Naive thymus-derived CD4-positive, alpha-beta T cell (primary cell): ENCODE measurements at regions not wholly inside any gene's neighbourhood (a gene's known extent, or its start where the extent isn't known, plus 50 kb on each side); places are given as distances from the start of the nearest gene placed in this dataset.
"Not testable (repeated sequence)": the region's sequence is repeated elsewhere in the genome, so short reads cannot be mapped to it uniquely, and the experiment has no call there.

Source experiments
- ATAC-seq: fragments of 150-1000 bp; cut with Tn5 transposase; 2 replicates; pipeline ENCODE4 v1.10.0; 2021; ENCODE audit warnings: mild to moderate bottlenecking, moderate library complexity
- CTCF ChIA-PET: fragments of 350-600 bp; sonication (Branson Sonifier 250); formaldehyde crosslinking; loops from one replicate; lab custom pipeline; 2021; ENCODE audit warnings: antibody characterized with exemption; lab: Charles Lee
- POLR2A ChIA-PET: fragments of 350-600 bp; sonication (Branson Sonifier 250); formaldehyde crosslinking; loops from one replicate; lab custom pipeline; 2021; ENCODE audit warnings: antibody characterized with exemption, inconsistent platforms; lab: Charles Lee
- DNase-seq, 9 donors: peaks; one replicate each; pipeline versions ENCODE4 v3.0.0 to v3.0.0-alpha.2; 2020 to 2022; ENCODE audit warnings: mixed read lengths in 1 of 9
- H3K27ac ChIP-seq: one replicate; pipeline ENCODE4 v1.7.0; 2013; ENCODE audit warnings: mild to moderate bottlenecking, low read depth, low read length, moderate library complexity
- H3K27me3 ChIP-seq, 2 donors: one replicate each; pipeline ENCODE4 v1.7.0; 2013; ENCODE audit warnings: low read length in 2 of 2, mild to moderate bottlenecking in 2 of 2, moderate library complexity in 2 of 2; ENCODE audit not compliant: control insufficient read depth in 2 of 2, insufficient read depth in 2 of 2
- H3K36me3 ChIP-seq, 3 experiments: 1 replicate in 2 of 3; 2 replicates in 1 of 3; pipeline ENCODE4 v1.7.0; 2013; ENCODE audit warnings: low read length in 3 of 3, mild to moderate bottlenecking in 3 of 3, moderate library complexity in 1 of 3; ENCODE audit not compliant: insufficient read depth in 3 of 3, control insufficient read depth in 2 of 3
- H3K4me1 ChIP-seq, 2 donors: one replicate each; pipeline ENCODE4 v1.7.0; 2013; ENCODE audit warnings: low read length in 2 of 2, mild to moderate bottlenecking in 2 of 2, moderate library complexity in 1 of 2; ENCODE audit not compliant: control insufficient read depth in 2 of 2, insufficient read depth in 2 of 2
- H3K4me3 ChIP-seq: 2 replicates; pipeline ENCODE4 v1.7.0; 2013; ENCODE audit warnings: mild to moderate bottlenecking, low read length
- H3K9me3 ChIP-seq, 3 experiments: 1 replicate in 2 of 3; 2 replicates in 1 of 3; pipeline ENCODE4 v1.7.0; 2013; ENCODE audit warnings: low read length in 3 of 3; ENCODE audit not compliant: control insufficient read depth in 2 of 3
- H3K27ac Mint-ChIP-seq, 9 donors: one replicate each; pipeline ENCODE4 v1.8.0; 2020 to 2022; ENCODE audit warnings: mixed read lengths in 9 of 9, mild to moderate bottlenecking in 8 of 9, moderate library complexity in 5 of 9, inconsistent platforms in 2 of 9
- H3K27me3 Mint-ChIP-seq, 5 donors: one replicate each; pipeline ENCODE4 v1.8.0; 2021 to 2022; ENCODE audit warnings: mixed read lengths in 5 of 5, mild to moderate bottlenecking in 1 of 5
- H3K36me3 Mint-ChIP-seq, 5 donors: one replicate each; pipeline ENCODE4 v1.8.0; 2020 to 2022; ENCODE audit warnings: mixed read lengths in 5 of 5, mild to moderate bottlenecking in 3 of 5, inconsistent platforms in 1 of 5
- H3K4me1 Mint-ChIP-seq, 7 donors: one replicate each; pipeline ENCODE4 v1.8.0; 2020 to 2022; ENCODE audit warnings: mixed read lengths in 7 of 7, mild to moderate bottlenecking in 3 of 7, inconsistent platforms in 1 of 7
- H3K4me3 Mint-ChIP-seq, 10 donors: one replicate each; pipeline ENCODE4 v1.8.0; 2020 to 2022; ENCODE audit warnings: mild to moderate bottlenecking in 10 of 10, mixed read lengths in 10 of 10, moderate library complexity in 6 of 10, inconsistent platforms in 2 of 10
- H3K9me3 Mint-ChIP-seq, 11 donors: one replicate each; pipeline ENCODE4 v1.8.0; 2020 to 2022; ENCODE audit warnings: mixed read lengths in 11 of 11, mild to moderate bottlenecking in 4 of 11, inconsistent platforms in 1 of 11, moderate library complexity in 1 of 11
- intact Hi-C, 2 donors: fragments of 100-400 bp; cut with micrococcal nuclease; formaldehyde crosslinking; loops; one replicate each; pipeline ENCODE4 v1.15.1; 2023

DNA sequence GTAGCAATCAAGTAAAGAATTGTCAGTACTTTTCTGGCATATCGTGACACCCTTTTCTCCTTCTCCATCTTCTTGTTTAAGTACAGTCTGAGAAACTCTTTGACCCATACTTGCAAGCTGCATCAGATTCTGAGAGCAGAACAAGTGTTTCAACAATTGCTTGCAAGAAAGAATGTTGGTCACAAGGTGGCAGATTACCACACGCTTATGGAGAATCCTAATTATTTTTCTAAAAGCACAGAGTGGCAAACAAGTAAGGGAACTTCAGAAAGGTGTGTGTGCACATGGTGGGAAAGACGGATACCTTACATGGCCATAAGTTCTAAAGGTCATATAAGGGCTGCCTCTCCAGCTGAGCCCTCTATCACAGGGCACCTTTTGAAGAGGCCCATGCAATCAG is 136.4 kb upstream of the FGF13 start:
- H3K27ac ChIP-seq: no peak overlapping the region
- H3K4me3 Mint-ChIP-seq: no peak overlapping the region
- intact Hi-C loops: no loop called here
- no peaks in the 10 kb centered on the region for H3K27me3 Mint-ChIP-seq
- H3K36me3 ChIP-seq: no peaks in the 10 kb centered on the region
- peaks cover 0 to 3% (median 0%) of the 10 kb centered on the region in 11 donors for H3K9me3 Mint-ChIP-seq
- POLR2A ChIA-PET: no interaction called here
- H3K27ac Mint-ChIP-seq: no peak overlapping the region
- no peaks in the 10 kb centered on the region for H3K27me3 ChIP-seq
- no peak overlapping the region for H3K4me3 ChIP-seq
- no peaks in the 10 kb centered on the region for H3K9me3 ChIP-seq
- no peaks in the 10 kb centered on the region for H3K4me1 Mint-ChIP-seq
- ATAC-seq (no peak), DNase-seq (no peak)
- CTCF ChIA-PET: no interaction called here
- H3K4me1 ChIP-seq: no peaks in the 10 kb centered on the region
- H3K36me3 Mint-ChIP-seq: no peaks in the 10 kb centered on the region

DNA sequence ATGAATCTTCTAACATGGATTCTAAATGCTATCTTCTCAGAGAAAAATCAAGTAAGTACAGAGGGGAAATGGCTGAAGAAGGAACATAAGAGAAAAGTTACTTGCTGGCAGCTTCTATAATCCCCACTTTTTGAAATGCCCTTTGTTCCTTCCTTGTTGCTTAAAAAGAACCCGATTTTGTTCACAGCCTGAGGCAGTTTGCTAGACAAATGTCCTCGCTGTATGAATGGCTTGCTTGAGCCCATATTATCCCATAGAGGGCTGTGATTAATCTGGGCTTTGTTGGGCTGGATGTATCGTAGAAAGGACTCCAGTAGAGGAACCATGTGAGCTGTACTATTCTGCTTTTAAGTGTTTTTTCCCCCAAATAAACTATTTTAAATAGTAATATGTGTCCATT is 134.3 kb upstream of the FGF13 start:
- Histone ChIP-seq H3K9me3 (no peaks in the 10 kb centered on the region), H3K4me3 (no peak overlapping the region), H3K27me3 (no peaks in the 10 kb centered on the region), H3K4me1 (no peaks in the 10 kb centered on the region), H3K27ac (no peak overlapping the region), H3K36me3 (no peaks in the 10 kb centered on the region)
- DNase-seq (no peak), ATAC-seq (no peak)
- Mint-ChIP-seq H3K27ac (no peak overlapping the region), H3K36me3 (no peaks in the 10 kb centered on the region), H3K27me3 (no peaks in the 10 kb centered on the region), H3K4me3 (no peak overlapping the region), H3K9me3 (peaks cover 0 to 1% (median 0%) of the 10 kb centered on the region in 11 donors), H3K4me1 (no peaks in the 10 kb centered on the region)
- CTCF ChIA-PET: no interaction called here
- POLR2A ChIA-PET: no interaction called here
- intact Hi-C loops: no loop called here

DNA sequence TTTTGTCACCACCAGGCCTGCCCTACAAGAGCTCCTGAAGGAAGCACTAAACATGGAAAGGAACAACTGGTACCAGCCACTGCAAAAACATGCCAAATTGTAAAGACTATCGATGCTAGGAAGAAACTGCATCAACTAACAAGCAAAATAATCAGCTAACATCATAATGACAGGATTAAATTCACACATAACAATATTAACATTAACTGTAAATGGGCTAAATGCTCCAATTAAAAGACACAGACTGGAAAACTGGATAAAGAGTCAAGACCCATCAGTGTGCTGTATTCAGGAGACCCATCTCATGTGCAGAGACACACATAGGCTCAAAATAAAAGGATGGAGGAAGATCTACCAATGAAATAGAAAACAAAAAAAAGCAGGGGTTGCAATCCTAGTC is 95.9 kb upstream of the FGF13 start:
- DNase-seq, H3K4me1 ChIP-seq, H3K36me3 Mint-ChIP-seq, H3K4me1 Mint-ChIP-seq, H3K36me3 ChIP-seq, ATAC-seq, H3K9me3 ChIP-seq, H3K4me3 ChIP-seq, H3K27ac Mint-ChIP-seq, CTCF ChIA-PET, H3K4me3 Mint-ChIP-seq, intact Hi-C loops, H3K27me3 ChIP-seq, POLR2A ChIA-PET, H3K27ac ChIP-seq: not testable (repeated sequence)
- peaks cover 0 to 12% (median 4%) of the 10 kb centered on the region in 11 donors for H3K9me3 Mint-ChIP-seq
- peaks cover 0 to 12% (median 3%) of the 10 kb centered on the region in 5 donors for H3K27me3 Mint-ChIP-seq

DNA sequence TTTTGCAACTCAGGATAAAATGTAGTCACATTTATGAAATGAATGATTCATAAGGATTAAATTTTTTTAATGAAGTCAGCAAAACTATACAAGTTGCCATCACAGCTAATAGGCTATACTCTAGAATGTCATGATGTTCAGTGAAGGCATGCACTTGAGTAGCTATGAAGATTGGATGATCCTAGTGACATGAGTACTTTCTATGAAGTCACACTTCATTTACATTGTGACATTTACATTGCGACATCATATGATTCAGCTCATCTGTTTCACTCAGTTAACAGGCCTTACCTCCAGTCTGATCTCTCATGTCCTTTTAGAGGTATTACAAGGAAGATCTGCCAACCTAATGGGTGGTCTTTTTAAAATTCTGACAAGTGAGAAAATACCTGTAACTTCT is 82.7 kb upstream of the FGF13 start:
- peaks cover 0 to 1% (median 0%) of the 10 kb centered on the region in 7 donors for H3K4me1 Mint-ChIP-seq
- DNase-seq: no peak
- Histone ChIP-seq H3K27me3 (no peaks in the 10 kb centered on the region), H3K4me3 (no peak overlapping the region), H3K4me1 (no peaks in the 10 kb centered on the region), H3K27ac (no peak overlapping the region), H3K36me3 (no peaks in the 10 kb centered on the region), H3K9me3 (no peaks in the 10 kb centered on the region)
- H3K9me3 Mint-ChIP-seq: peaks cover 0 to 9% (median 0%) of the 10 kb centered on the region in 11 donors
- H3K27ac Mint-ChIP-seq: no peak overlapping the region
- no peak overlapping the region for H3K4me3 Mint-ChIP-seq
- POLR2A ChIA-PET: no interaction called here
- intact Hi-C loops: no loop called here
- H3K27me3 Mint-ChIP-seq: peaks cover 0 to 5% (median 0%) of the 10 kb centered on the region in 5 donors
- no peak for ATAC-seq
- CTCF ChIA-PET: no interaction called here
- H3K36me3 Mint-ChIP-seq: peaks cover 0 to 4% (median 0%) of the 10 kb centered on the region in 5 donors

DNA sequence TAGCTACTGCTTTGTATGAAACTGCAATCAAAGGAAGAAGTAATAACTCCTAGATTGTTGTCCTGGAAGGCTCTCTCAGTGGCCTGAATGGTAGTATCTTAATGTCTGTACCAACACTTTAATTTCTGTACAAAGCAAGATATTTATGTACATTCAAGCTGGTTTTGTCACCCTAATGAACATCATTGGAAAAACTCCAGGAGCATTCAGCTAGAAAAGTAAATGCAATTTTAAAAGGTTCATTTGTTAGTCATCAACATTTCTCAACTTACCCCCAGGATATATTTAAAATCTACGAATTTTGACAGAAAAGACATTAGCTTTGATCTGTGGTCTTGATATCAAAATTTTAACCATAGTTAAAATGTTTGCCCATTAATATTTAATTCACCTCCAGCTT is 80.0 kb upstream of the FGF13 start:
- ChIA-PET POLR2A (no interaction called here), CTCF (no interaction called here)
- no peak overlapping the region for H3K27ac ChIP-seq
- H3K36me3 ChIP-seq: no peaks in the 10 kb centered on the region
- H3K27ac Mint-ChIP-seq: no peak overlapping the region
- H3K36me3 Mint-ChIP-seq: peaks cover 0 to 4% (median 0%) of the 10 kb centered on the region in 5 donors
- H3K27me3 ChIP-seq: no peaks in the 10 kb centered on the region
- H3K4me1 ChIP-seq: no peaks in the 10 kb centered on the region
- H3K9me3 Mint-ChIP-seq: peaks cover 0 to 6% (median 0%) of the 10 kb centered on the region in 11 donors
- peaks cover 0 to 5% (median 0%) of the 10 kb centered on the region in 5 donors for H3K27me3 Mint-ChIP-seq
- H3K4me3 Mint-ChIP-seq: no peak overlapping the region
- no peak overlapping the region for H3K4me3 ChIP-seq
- intact Hi-C loops: no loop called here
- no peaks in the 10 kb centered on the region for H3K9me3 ChIP-seq
- ATAC-seq (no peak), DNase-seq (no peak)
- H3K4me1 Mint-ChIP-seq: peaks cover 0 to 1% (median 0%) of the 10 kb centered on the region in 7 donors

DNA sequence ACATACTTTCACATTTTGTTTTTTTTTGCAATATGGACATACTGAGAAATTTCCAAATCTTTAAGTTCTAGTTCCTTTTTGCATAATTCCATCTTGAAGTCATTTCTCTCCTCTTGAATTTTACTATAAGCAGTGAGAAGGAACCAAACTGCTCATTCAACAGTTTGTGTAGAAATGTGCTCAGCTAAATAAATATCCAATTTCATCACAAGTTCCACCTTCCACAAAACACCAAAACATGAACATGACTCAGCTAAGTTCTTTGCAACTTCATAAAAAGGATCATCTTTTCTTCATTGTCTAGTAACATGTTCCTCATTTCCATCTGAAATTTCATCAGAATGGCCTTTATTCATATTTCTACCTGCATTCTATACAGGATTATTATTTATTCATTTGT is 77.3 kb upstream of the FGF13 start:
- Histone ChIP-seq H3K4me3 (no peak overlapping the region), H3K27me3 (no peaks in the 10 kb centered on the region), H3K27ac (no peak overlapping the region), H3K4me1 (no peaks in the 10 kb centered on the region), H3K36me3 (no peaks in the 10 kb centered on the region), H3K9me3 (no peaks in the 10 kb centered on the region)
- no peak for ATAC-seq
- peaks cover 0 to 15% (median 3%) of the 10 kb centered on the region in 11 donors for H3K9me3 Mint-ChIP-seq
- DNase-seq: no peak
- H3K4me3 Mint-ChIP-seq: no peak overlapping the region
- no peak overlapping the region for H3K27ac Mint-ChIP-seq
- H3K4me1 Mint-ChIP-seq: peaks cover 0 to 1% (median 0%) of the 10 kb centered on the region in 7 donors
- H3K27me3 Mint-ChIP-seq: peaks cover 0 to 5% (median 0%) of the 10 kb centered on the region in 5 donors
- CTCF ChIA-PET: no interaction called here
- intact Hi-C loops: no loop called here
- POLR2A ChIA-PET: no interaction called here
- H3K36me3 Mint-ChIP-seq: peaks cover 0 to 4% (median 0%) of the 10 kb centered on the region in 5 donors

DNA sequence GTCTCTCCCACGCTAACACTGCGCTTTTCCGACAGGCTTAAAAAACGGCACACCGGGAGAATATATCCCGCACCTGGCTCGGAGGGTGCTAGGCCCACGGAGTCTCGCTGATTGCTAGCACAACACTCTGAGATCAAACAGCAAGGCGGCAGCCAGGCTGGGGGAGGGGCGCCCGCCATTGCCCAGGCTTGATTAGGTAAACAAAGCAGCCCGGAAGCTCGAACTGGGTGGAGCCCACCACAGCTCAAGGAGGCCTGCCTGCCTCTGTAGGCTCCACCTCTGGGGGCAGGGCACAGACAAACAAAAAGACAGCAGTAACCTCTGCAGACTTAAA is 67.0 kb upstream of the FGF13 start:
- H3K4me1 Mint-ChIP-seq, H3K27me3 ChIP-seq, H3K27ac Mint-ChIP-seq, DNase-seq, H3K27me3 Mint-ChIP-seq, H3K36me3 Mint-ChIP-seq, POLR2A ChIA-PET, H3K36me3 ChIP-seq, H3K9me3 Mint-ChIP-seq, H3K4me3 Mint-ChIP-seq, CTCF ChIA-PET, H3K27ac ChIP-seq, H3K4me3 ChIP-seq, H3K4me1 ChIP-seq, H3K9me3 ChIP-seq, ATAC-seq: not testable (repeated sequence)
- intact Hi-C loops: loop anchor here in 1 of 2 donors (5.0 kb wide), 2 partner anchors 779 to 979 kb away; no protein-coding TSS in a partner anchor
